Transverse colon (tissue), 4 donors: ENCODE measurements at regions not wholly inside any gene's neighbourhood (a gene's known extent, or its start where the extent isn't known, plus 50 kb on each side); places are given as distances from the start of the nearest gene placed in this dataset.
"Not testable (repeated sequence)": the region's sequence is repeated elsewhere in the genome, so short reads cannot be mapped to it uniquely, and the experiment has no call there.

ENCODE experiments used
- POLR2A ChIP-seq: fragments of 450-650 bp; IDR thresholded peaks from one replicate; pipeline ENCODE4 v1.6.1; 2016; ENCODE audit warnings: antibody characterized with exemption, mild to moderate bottlenecking, moderate library complexity
- POLR2AphosphoS5 ChIP-seq, 3 donors: sonication (generic); formaldehyde crosslinking; IDR thresholded peaks; one replicate each; pipeline ENCODE4 v1.6.1; 2016; ENCODE audit warnings: antibody characterized with exemption in 3 of 3
- TF ChIP-seq, protein P1 (sequence below), 5 experiments: fragments of 200-600 bp in 3 of 5; fragments of 450-650 bp in 2 of 5; sonication (generic) in 3 of 5; IDR thresholded peaks; 1 replicate in 2 of 5; 2 replicates in 3 of 5; pipeline ENCODE4 v1.5.1; 2016 to 2017; ENCODE audit warnings: antibody characterized with exemption in 5 of 5, inconsistent platforms in 3 of 5, mild to moderate bottlenecking in 2 of 5, moderate library complexity in 1 of 5

- TF ChIP-seq, protein P1, sequence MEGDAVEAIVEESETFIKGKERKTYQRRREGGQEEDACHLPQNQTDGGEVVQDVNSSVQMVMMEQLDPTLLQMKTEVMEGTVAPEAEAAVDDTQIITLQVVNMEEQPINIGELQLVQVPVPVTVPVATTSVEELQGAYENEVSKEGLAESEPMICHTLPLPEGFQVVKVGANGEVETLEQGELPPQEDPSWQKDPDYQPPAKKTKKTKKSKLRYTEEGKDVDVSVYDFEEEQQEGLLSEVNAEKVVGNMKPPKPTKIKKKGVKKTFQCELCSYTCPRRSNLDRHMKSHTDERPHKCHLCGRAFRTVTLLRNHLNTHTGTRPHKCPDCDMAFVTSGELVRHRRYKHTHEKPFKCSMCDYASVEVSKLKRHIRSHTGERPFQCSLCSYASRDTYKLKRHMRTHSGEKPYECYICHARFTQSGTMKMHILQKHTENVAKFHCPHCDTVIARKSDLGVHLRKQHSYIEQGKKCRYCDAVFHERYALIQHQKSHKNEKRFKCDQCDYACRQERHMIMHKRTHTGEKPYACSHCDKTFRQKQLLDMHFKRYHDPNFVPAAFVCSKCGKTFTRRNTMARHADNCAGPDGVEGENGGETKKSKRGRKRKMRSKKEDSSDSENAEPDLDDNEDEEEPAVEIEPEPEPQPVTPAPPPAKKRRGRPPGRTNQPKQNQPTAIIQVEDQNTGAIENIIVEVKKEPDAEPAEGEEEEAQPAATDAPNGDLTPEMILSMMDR (IDR thresholded peaks at IDR 0.05) = not testable (repeated sequence)
- TF ChIP-seq POLR2A; POLR2AphosphoS5 (IDR thresholded peaks at IDR 0.05): not testable (repeated sequence)
Measured at GRCh38 chr10:37718060-37718459, 139.3 kb downstream of the ZNF248 start.
